ENCODE measurements at regions not wholly inside any gene's neighbourhood (a gene's known extent, or its start where the extent isn't known, plus 50 kb on each side); places are given as distances from the start of the nearest gene placed in this dataset.

GRCh38 chr2:48912110-48912509 is 156.6 kb upstream of the LHCGR start:
- DNase-seq = no peak

GRCh38 chr2:48910961-48911360 is 155.4 kb upstream of the LHCGR start:
- DNase-seq = no peak

GRCh38 chr2:48906633-48907032 is 151.1 kb upstream of the LHCGR start:
- DNase-seq = no peak

GRCh38 chr2:48905696-48906095 is 150.2 kb upstream of the LHCGR start:
- DNase-seq = peak; percentile 18

GRCh38 chr2:48902521-48902920 is 147.0 kb upstream of the LHCGR start:
- DNase-seq = no peak

GRCh38 chr2:48901416-48901815 is 145.9 kb upstream of the LHCGR start:
- DNase-seq = no peak

GRCh38 chr2:48901015-48901343 is 145.5 kb upstream of the LHCGR start:
- DNase-seq = no peak

GRCh38 chr2:48900321-48901014 is 144.9 kb upstream of the LHCGR start:
- no peak for DNase-seq

- DNase-seq = no peak
These were observed 141.3 kb upstream of the LHCGR start for GRCh38 chr2:48896870-48897269.

- no peak for DNase-seq
These were observed 135.1 kb upstream of the LHCGR start for GRCh38 chr2:48890454-48891131.

GRCh38 chr2:48888066-48888465 is 132.5 kb upstream of the LHCGR start:
- no peak for DNase-seq

- DNase-seq = no peak
These were observed 131.4 kb upstream of the LHCGR start for GRCh38 chr2:48886919-48887318.

GRCh38 chr2:48885841-48886240 is 130.3 kb upstream of the LHCGR start:
- DNase-seq = no peak

- no peak for DNase-seq
These were observed 128.1 kb upstream of the LHCGR start for GRCh38 chr2:48883661-48884060.

- peak; percentile 87 for DNase-seq
These were observed 118.8 kb upstream of the LHCGR start for GRCh38 chr2:48874282-48874681.

- DNase-seq = no peak
These were observed 118.1 kb upstream of the LHCGR start for GRCh38 chr2:48873666-48874065.

GRCh38 chr2:48870942-48871341 is 115.4 kb upstream of the LHCGR start:
- DNase-seq = no peak

GRCh38 chr2:48870503-48870902 is 115.0 kb upstream of the LHCGR start:
- no peak for DNase-seq

- DNase-seq = no peak
These were observed 110.2 kb upstream of the LHCGR start for GRCh38 chr2:48865704-48866103.

GRCh38 chr2:48860380-48860779 is 104.9 kb upstream of the LHCGR start:
- no peak for DNase-seq

GRCh38 chr2:48856657-48857056 is 101.1 kb upstream of the LHCGR start:
- DNase-seq = no peak

GRCh38 chr2:48856144-48856543 is 100.6 kb upstream of the LHCGR start:
- no peak for DNase-seq

- no peak for DNase-seq
These were observed 99.6 kb upstream of the LHCGR start for GRCh38 chr2:48855142-48855541.

GRCh38 chr2:48854681-48855080 is 99.2 kb upstream of the LHCGR start:
- no peak for DNase-seq

GRCh38 chr2:48852938-48853337 is 97.4 kb upstream of the LHCGR start:
- DNase-seq = no peak
